ENCODE measurements at regions not wholly inside any gene's neighbourhood (a gene's known extent, or its start where the extent isn't known, plus 50 kb on each side); places are given as distances from the start of the nearest gene placed in this dataset.

DNA sequence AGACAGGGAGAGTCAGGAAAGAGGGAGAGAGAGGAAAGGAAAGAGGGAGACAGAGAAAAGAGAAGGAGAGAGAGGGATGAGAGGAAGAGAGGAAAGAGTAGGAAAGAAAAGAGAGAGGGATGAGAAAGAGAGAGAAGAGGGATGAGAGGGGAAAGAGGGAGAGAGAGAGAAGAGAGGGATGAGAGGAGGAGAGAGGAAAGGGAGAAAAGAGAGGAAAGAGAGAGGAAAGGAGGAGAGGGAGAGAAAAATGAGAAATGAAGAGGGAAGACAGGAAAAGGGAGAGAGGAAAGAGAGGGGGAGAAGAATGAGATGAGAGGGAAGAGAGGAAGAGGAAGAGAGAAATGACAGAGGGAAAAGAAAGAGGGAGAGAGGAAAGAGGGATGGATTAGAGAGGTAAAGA, 207.0 kb upstream of the SKOR2 start:
- DNase-seq: no peak

GRCh38 chr18:47457614-47458013, 206.2 kb upstream of the SKOR2 start:
- DNase-seq: no peak

GRCh38 chr18:47453038-47453437, 201.6 kb upstream of the SKOR2 start:
- no peak for DNase-seq

DNA sequence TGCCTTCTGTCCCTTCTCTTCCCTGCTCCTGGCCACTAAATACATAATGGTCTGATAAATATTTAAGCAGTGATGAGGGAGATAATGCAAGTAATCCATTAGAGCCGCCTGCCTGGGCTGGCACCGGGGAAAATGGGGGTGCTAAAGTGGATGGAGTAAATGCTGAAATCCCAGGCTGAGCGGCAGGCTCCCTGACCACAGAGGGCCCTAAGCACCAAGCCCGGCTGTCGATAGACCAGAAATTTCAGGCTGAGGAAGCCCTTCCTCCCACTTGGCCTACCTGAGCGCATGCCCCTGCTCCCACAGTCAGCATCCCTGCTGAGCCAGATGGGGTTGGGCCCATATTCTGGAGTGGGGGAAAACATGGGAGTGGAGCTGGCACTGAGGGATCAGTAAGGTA, 197.5 kb upstream of the SKOR2 start:
- no peak for DNase-seq

DNA sequence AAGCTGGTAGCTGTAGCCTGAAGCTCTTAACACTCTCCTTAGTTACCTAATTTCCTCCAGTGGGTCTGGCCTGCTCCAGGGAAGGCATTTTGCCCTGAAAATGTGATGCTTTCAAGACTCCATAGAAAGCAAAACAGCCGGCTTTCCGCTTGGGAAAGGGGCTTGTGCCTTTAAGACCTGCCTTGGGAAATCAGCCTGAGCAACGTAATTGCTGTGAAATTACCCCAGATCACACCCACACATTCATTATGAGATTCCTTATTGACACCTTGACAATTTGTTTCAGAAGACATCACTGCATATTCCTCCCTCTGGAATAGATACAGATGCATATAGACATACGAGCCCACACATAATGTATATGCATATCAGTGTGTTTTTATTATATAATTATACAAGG, 190.5 kb upstream of the SKOR2 start:
- DNase-seq: no peak

DNA sequence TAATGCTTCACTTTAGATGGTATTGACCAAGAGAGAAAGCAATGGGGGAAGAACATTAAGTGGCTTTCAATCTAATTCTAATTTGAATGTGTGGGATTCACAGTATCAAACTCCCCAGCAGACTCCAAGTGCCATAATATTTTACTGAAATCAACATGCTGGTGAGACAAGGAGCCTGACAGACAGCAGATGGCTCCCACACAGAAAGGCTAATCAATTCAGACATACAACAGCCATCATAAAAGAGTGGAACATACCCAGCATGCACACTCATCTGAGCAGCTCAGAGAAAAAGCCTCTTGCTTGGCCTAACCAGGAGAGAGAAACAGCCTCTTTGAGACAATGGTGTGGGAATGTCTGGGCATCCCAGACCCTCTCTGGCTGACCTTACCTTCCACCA, 186.5 kb upstream of the SKOR2 start:
- DNase-seq: no peak

DNA sequence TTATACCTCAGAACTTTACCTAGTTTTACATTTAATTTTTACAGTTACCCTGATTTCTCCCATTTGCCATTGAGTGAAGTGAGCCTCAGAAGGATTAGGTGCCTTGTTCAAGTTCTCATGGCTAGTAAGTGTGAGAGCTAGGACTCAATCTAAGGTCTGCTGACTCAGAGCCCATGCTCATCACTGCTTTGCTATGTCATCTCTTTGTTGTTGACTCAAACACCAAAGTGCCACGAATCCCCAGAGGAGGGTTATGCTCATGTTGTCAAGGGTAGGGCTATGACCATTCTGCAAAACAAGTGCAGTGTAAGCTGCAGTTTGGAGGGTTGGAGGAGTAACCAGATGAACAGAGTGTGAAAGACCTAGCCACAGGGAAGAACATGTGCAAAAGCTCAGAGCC, 185.4 kb upstream of the SKOR2 start:
- no peak for DNase-seq

- DNase-seq: no peak
These were observed 182.8 kb upstream of the SKOR2 start for GRCh38 chr18:47434214-47434746.

DNA sequence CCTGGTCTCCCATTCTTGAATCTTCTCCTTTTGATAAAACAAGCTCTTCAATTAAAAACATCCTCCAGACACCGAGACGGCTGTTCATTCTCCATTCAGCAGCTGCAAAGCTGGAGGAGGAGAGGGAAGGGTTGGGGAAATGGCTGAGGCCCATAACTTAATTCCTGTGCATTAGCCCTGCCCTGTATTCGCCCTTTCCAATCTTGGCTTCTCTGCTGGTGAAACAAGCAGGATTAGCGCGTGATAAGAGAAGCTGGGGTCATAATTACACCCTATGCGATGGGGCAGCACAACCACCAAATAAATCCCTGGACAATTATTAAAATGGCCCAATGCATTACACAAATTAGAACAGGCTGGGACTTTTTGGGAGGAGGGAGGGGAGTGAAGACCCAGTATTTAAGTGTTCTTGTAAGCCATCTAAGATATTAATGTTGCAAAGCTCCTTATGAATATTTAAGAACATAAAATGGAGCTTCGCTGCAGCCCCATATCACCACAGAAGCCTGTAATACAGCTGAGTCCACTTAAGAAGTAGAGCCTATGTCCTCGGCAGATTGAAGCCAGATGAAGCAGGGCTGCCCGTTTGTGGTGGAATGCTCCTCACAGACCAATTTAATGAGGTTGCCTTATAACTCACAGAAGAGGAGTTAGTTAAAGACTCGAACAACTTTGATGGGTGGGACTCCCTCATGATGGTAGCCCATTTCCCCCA, 176.6 kb upstream of the SKOR2 start:
- DNase-seq: no peak

GRCh38 chr18:47427072-47427471, 175.6 kb upstream of the SKOR2 start:
- DNase-seq: no peak

- no peak for DNase-seq
These were observed 173.9 kb upstream of the SKOR2 start for GRCh38 chr18:47425365-47425764.

DNA sequence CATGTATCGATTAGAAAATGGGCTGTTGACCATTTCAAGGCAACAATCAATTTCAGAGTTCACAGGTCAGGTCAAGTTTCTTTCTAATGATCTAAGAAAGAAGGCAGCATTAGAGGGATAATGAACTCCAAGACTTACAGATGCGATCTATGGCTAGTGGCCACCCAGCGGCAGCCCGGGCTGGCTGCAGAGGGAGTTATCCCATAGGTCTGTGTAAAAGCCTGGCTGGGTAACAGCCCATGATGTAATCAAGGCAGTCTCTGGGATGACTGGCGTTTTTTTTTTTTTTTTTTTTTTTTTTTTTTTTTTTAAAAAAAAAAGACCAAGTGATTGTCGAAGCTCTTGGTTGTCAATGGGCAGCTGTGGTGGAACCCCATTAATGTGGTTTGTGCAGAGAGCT, 171.1 kb upstream of the SKOR2 start:
- DNase-seq: no peak

DNA sequence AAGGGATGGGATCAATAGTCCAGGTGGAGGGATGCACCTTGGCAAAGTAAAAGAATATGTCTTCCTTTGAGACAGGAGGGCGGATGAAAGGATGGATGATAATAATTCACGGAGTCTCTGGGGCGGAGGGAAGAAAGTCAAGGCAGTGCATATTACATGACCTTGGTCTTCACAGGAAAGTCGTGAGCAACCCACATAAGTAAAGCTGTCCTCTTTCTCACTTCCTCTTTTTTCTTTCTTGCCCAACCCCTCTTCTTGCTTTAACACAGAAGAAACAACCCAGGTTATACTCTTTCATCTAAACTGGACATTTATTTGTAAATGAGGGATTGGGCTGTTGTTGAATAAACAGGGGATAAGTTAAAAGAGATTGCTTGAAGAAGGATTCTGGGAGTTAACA, 168.7 kb upstream of the SKOR2 start:
- no peak for DNase-seq

GRCh38 chr18:47418746-47419145, 167.3 kb upstream of the SKOR2 start:
- no peak for DNase-seq

GRCh38 chr18:47417807-47418206, 166.3 kb upstream of the SKOR2 start:
- DNase-seq: no peak

DNA sequence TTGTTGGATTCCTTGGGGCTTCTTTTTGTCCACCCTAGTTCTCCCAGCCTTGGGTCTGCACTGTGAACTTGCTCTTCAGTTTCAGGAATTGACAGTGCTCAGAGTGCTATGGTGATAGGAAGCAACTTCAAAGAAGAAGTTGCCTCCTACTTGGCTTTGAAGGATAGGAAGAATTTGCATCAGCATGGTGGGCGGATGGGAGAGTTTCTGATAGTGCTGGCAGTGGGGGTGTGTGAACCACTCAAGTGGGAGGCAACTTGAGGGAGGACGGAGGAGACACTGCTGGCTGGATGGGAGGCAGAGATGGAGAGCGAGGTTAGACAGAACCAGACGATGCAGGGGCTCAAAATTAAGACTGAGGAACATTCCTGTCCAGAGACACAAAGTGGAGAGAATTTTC, 164.4 kb upstream of the SKOR2 start:
- DNase-seq: no peak

DNA sequence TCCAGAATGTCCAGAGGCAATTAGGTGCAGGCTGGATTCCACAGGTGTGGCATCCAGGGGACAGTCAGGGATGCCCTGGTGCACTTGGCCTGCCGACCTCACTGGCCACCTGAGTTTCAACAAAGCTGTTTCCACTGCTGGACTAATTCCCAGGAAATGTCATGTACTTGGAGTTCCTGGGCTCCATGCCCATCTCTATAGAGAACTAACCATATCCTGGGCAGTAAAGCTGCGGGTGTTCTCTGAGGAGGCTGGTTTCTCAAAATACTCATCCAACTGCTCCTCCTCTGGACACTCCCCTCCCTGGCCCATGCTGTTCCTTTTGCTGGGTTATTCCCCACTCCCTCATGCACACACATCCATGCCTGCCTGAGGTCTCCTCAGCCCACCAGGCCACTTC, 161.9 kb upstream of the SKOR2 start:
- DNase-seq: no peak

DNA sequence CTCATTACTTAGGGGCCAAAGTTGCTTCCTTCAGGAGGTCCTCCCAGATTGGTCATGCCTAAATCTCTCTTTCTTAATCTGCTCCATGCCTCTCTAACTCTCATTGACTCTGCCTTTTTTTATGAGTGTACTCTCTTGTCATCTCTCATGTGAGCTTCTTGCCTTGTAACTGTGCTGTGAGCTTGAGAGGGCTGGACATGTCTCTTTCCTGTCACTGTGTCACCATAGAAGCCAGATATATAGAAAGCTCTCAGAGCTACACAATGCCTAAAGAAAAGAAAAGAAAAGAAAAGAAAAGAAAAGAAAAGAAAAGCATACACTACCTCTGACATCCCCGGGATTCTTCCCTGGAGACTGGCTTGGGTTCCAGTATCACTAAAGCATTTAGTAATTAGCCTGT, 161.5 kb upstream of the SKOR2 start:
- DNase-seq: no peak

DNA sequence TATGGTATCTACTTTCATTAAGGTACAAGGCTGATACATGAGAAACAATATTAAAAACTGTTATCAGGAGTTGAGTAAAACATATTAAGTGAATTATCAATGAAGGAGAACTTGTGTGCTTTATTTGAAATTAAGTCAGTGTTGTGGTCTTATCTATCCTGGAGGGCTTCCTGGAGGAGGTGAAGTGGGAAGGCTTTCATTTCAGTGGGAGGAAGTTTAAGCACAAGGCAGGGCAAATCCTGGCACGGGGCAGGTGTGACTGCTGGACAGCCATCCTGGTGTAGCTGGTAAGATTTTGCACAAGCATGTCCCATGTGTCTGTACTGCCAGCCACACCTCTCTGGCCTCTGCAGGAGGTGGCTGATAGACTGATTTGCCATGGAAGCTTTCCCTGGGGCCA, 159.7 kb upstream of the SKOR2 start:
- DNase-seq: no peak

GRCh38 chr18:47410139-47410538, 158.7 kb upstream of the SKOR2 start:
- no peak for DNase-seq

DNA sequence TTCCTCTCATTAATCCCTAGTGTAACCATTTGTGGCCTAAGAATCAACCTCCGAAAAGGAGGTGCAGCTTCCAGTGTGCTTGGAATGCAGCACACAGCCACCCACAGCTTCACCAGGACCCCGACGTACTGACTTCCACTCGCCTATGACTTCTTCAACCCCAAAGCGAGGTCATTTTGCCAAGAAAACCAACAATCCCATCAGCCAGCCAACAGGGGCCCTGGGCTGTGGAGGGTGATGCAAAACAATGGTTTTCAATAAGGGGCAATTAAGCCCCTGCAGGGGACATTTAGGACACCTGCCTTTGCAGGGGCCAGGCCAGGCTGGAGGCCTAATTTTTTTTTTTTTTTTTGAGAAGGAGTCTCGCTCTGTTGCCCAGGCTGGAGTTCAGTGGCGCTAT, 158.1 kb upstream of the SKOR2 start:
- no peak for DNase-seq

GRCh38 chr18:47407736-47408135, 156.3 kb upstream of the SKOR2 start:
- no peak for DNase-seq

- DNase-seq: no peak
These were observed 153.4 kb upstream of the SKOR2 start for GRCh38 chr18:47404845-47405244.

DNA sequence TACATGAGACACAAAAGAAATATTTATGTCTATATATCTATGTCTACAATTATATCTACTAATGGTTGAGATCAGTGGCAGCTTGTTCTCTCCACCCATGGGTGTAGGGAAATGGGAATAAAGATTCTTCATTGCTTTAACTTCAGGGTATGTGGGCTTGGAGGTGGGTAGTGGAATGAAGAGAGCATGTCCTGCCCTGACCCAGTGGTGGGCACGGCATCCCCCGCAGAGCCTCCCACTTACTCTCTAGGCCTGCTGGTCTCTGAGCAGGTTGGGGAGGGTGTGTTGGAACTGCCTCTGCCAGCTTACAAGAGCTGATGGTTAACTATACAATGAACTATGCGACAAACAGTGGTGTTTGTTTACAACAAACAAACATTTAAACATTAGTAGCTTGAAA, 152.5 kb upstream of the SKOR2 start:
- DNase-seq: no peak

DNA sequence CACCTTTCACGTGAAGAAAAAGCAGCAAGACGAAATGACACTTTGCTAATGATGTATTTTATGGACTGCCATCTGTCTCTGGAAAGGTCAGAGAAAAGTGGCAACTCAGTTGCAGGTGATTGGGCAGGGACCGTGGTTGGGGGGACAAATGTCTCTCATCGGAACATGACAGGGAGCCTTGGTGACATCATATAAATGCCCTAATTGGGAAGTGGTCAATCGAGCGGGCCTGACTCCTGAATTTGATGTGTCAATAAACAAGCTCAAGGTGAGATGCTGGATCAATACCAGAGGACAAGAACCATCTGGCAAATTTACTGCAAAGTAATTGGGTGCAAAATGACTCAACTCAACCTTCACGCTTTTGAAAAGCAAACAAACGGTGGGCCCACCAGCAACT, 151.9 kb upstream of the SKOR2 start:
- DNase-seq: no peak
